Neural progenitor cell (in vitro differentiated cells): ENCODE measurements at regions not wholly inside any gene's neighbourhood (a gene's known extent, or its start where the extent isn't known, plus 50 kb on each side); places are given as distances from the start of the nearest gene placed in this dataset.

Source experiments
- CTCF ChIP-seq: fragments of 200-600 bp; sonication (generic); IDR thresholded peaks from 2 replicates; pipeline ENCODE4 v1.5.1; 2017; ENCODE audit warnings: antibody characterized with exemption, mild to moderate bottlenecking
- EZH2 ChIP-seq: fragments of 200-600 bp; sonication (generic); IDR thresholded peaks from 2 replicates; pipeline ENCODE4 v1.6.1; 2017; ENCODE audit warnings: antibody characterized with exemption, mild to moderate bottlenecking, moderate library complexity
- EZH2phosphoT487 ChIP-seq: fragments of 200-600 bp; sonication (generic); IDR thresholded peaks from 2 replicates; pipeline ENCODE4 v1.6.1; 2017; ENCODE audit warnings: antibody characterized with exemption

- no peak for TF ChIP-seq CTCF
- TF ChIP-seq EZH2phosphoT487 = no peak
- no peak for TF ChIP-seq EZH2
These were observed 627.0 kb upstream of the TBL1XR1 start for GRCh38 chr3:177824190-177824786.
